ENCODE measurements at regions not wholly inside any gene's neighbourhood (a gene's known extent, or its start where the extent isn't known, plus 50 kb on each side); places are given as distances from the start of the nearest gene placed in this dataset.
"Not testable (repeated sequence)": the region's sequence is repeated elsewhere in the genome, so short reads cannot be mapped to it uniquely, and the experiment has no call there.

DNA sequence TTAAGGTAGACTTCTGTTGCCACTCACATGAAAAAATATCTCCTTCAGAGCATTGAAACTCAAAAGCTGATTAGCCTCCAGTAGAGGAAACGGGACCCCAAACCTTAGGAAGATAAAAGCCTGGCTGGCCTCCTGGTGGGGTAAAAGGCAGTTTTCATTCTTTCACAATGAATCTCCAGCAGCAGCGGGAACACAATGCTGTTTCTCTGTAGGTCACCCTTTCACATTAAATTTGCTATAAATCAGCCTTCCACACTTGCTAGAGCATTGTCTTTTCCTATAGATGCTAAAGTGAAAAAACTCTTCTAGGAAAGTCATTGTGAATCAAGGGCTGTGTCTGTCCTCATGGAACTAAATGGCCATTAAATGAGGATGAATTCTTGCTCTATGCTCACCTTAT is 207.3 kb upstream of the MAGEB2 start:
- H3K36me3 ChIP-seq (ENCODE audit: insufficient read depth, low read length), result no peaks in the 10 kb centered on the region
- WGBS, result no CpG with 5 or more reads among the region's 2 CpGs
- no peaks in the 10 kb centered on the region for H3K9me3 ChIP-seq (ENCODE audit: insufficient read depth, low read depth, low read length)
- H3K27ac ChIP-seq (ENCODE audit: low read depth, low read length), result peak overlapping the region; percentile 49; the same call in 1 of the 2 replicates
- no peak overlapping the region for H3K9ac ChIP-seq (ENCODE audit: low read depth, low read length)
- no peak overlapping the region for H3K4me3 ChIP-seq (ENCODE audit: low read length)
- H3K27me3 ChIP-seq (ENCODE audit: insufficient read depth, low read length), result no peaks in the 10 kb centered on the region
- peaks cover 10% of the 10 kb centered on the region for H3K4me1 ChIP-seq (ENCODE audit: insufficient read depth, low read length)

DNA sequence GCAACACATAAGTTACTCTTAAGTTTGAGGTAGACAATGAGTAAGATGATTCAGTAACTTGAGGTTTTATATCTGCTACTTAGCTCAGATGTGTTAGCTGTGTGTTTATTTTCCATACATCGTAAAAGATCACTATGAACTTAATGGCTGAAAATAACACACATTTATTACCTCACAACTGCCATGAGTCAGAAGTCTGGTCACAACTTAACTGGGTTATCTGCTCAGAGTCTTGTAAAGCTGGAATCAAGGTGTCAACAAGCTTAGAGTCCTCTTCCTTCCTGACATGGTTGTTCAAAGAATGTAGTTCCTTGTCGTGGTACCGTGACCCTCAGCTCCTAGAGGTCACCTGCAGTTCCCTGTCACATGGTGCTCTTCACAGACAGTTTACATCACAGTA is 204.9 kb upstream of the MAGEB2 start:
- H3K36me3 ChIP-seq (ENCODE audit: insufficient read depth, low read length), result no peaks in the 10 kb centered on the region
- 97% methylated on average over 3 of the region's 3 CpGs for WGBS
- H3K4me3 ChIP-seq (ENCODE audit: low read length), result no peak overlapping the region
- no peaks in the 10 kb centered on the region for H3K27me3 ChIP-seq (ENCODE audit: insufficient read depth, low read length)
- peaks cover 10% of the 10 kb centered on the region for H3K4me1 ChIP-seq (ENCODE audit: insufficient read depth, low read length)
- no peak overlapping the region for H3K9ac ChIP-seq (ENCODE audit: low read depth, low read length)
- H3K9me3 ChIP-seq (ENCODE audit: insufficient read depth, low read depth, low read length), result no peaks in the 10 kb centered on the region
- no peak overlapping the region for H3K27ac ChIP-seq (ENCODE audit: low read depth, low read length)

DNA sequence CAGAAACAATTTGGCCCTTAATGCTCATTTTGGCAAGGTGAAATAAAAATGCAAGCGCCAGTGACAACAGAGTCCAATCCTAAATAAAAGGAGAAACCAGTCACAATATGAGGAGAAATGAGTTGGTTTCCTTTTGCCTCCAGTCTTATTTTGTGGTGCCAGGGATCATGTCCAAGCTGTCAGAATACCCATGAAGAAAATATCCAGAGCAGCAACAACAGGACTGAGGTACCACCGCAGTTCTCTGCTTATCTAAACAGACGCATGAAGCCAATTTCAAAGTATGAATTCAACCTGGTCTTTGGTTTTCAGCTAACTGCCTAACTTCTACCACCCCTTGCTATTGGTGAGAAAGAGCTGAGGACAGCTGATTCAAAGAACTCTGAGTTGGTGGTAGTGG is 199.9 kb upstream of the MAGEB2 start:
- 98% methylated on average over 3 of the region's 3 CpGs for WGBS
- H3K27me3 ChIP-seq (ENCODE audit: insufficient read depth, low read length), result no peaks in the 10 kb centered on the region
- H3K27ac ChIP-seq (ENCODE audit: low read depth, low read length), result no peak overlapping the region
- no peak overlapping the region for H3K4me3 ChIP-seq (ENCODE audit: low read length)
- no peak overlapping the region for H3K9ac ChIP-seq (ENCODE audit: low read depth, low read length)
- no peaks in the 10 kb centered on the region; the same call in 1 of the 2 replicates for H3K9me3 ChIP-seq (ENCODE audit: insufficient read depth, low read depth, low read length)
- H3K4me1 ChIP-seq (ENCODE audit: insufficient read depth, low read length), result no peaks in the 10 kb centered on the region
- no peaks in the 10 kb centered on the region for H3K36me3 ChIP-seq (ENCODE audit: insufficient read depth, low read length)

DNA sequence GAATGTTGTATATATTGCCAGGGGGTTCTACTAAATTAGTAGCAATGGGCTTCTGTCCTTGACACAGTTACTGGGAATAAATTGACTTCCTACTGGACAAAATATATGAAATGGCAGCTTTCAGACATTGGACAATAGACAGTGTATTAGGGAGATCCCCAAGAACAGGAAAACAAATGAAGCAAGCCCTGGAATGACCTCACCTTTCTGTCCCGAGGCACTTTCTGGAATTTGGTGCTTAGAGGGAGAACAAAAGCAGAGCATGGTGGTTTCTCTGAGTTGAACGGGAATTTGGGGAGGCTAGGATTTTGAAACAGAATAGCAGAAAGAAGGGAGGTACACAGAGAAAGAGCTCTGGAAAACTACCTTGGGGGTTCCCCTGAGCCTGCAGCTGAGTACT is 187.7 kb upstream of the MAGEB2 start:
- WGBS, result 65% methylated on average over 2 of the region's 2 CpGs

DNA sequence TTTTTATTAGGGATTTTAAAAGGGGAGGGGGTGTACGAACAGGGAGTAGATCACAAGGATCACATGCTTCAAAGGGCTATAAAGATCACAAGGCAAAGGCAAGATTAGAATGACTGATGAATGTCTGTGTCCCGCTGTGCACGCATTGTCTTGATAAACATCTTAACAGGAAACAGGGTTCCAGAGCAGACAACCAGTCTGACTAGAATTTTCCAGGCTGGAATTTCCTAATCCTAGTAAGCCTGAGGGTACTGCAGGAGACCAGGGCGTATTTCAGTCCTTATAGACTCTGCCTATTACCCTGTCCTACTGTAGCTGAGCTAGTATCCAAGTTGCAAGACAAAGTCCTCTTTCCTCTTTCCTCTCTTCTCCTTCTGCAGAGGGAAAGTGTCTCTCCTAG is 179.0 kb upstream of the MAGEB2 start:
- not testable (repeated sequence) for H3K36me3 ChIP-seq (ENCODE audit: insufficient read depth, low read length); H3K4me1 ChIP-seq (ENCODE audit: insufficient read depth, low read length); H3K27ac ChIP-seq (ENCODE audit: low read depth, low read length); H3K9ac ChIP-seq (ENCODE audit: low read depth, low read length); H3K9me3 ChIP-seq (ENCODE audit: insufficient read depth, low read depth, low read length); H3K27me3 ChIP-seq (ENCODE audit: insufficient read depth, low read length); H3K4me3 ChIP-seq (ENCODE audit: low read length)
- 96% methylated on average over 4 of the region's 4 CpGs for WGBS

More for the DNA sequence above, 187.7 kb upstream of the MAGEB2 start:
- Histone ChIP-seq H3K36me3 (ENCODE audit: insufficient read depth, low read length) (no peaks in the 10 kb centered on the region), H3K9me3 (ENCODE audit: insufficient read depth, low read depth, low read length) (no peaks in the 10 kb centered on the region), H3K9ac (ENCODE audit: low read depth, low read length) (no peak overlapping the region), H3K27ac (ENCODE audit: low read depth, low read length) (no peak overlapping the region), H3K4me1 (ENCODE audit: insufficient read depth, low read length) (no peaks in the 10 kb centered on the region), H3K27me3 (ENCODE audit: insufficient read depth, low read length) (no peaks in the 10 kb centered on the region), H3K4me3 (ENCODE audit: low read length) (no peak overlapping the region)

DNA sequence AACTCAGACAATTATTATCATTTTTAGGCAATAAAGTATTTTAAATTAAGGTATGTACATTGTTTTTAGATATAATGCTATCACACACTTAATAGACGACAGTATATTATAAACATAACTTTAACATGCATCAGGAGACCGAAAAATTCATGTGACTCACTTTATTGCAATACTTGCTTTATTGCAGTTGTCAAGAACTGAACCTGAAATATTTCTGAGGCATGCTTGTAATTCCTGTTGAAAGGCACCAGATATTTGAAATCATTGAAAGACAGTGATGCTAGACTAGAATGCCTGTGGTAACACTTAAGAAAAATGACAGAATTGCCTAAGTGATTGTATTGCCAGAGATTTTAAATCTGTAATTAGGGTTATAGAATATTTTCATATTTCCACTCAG is 175.6 kb upstream of the MAGEB2 start:
- Histone ChIP-seq H3K4me1 (ENCODE audit: insufficient read depth, low read length) (no peaks in the 10 kb centered on the region), H3K36me3 (ENCODE audit: insufficient read depth, low read length) (no peaks in the 10 kb centered on the region), H3K9ac (ENCODE audit: low read depth, low read length) (no peak overlapping the region), H3K27me3 (ENCODE audit: insufficient read depth, low read length) (no peaks in the 10 kb centered on the region), H3K27ac (ENCODE audit: low read depth, low read length) (no peak overlapping the region), H3K9me3 (ENCODE audit: insufficient read depth, low read depth, low read length) (no peaks in the 10 kb centered on the region), H3K4me3 (ENCODE audit: low read length) (no peak overlapping the region)
- 100% methylated on average over 2 of the region's 2 CpGs for WGBS

DNA sequence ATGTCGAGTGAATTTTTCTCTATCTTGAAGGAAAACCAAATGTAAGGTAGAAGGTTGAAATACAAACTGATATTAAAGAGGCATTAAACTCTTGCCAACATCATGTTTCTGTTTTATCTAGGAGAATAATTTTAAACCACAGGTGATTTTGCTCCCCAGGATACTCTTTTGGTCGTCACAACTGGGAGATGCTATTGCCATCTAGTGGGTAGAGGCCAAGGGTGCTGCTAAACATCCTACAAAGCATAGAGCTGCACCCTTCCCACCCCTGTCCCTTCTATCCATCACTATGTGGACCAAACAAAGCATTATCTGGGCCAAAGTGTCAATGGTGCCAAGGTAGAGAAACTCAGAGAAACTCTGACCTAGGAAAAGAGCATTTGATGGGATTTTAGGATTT is 154.6 kb upstream of the MAGEB2 start:
- Histone ChIP-seq H3K4me1 (ENCODE audit: insufficient read depth, low read length) (no peaks in the 10 kb centered on the region), H3K4me3 (ENCODE audit: low read length) (no peak overlapping the region), H3K9me3 (ENCODE audit: insufficient read depth, low read depth, low read length) (no peaks in the 10 kb centered on the region), H3K36me3 (ENCODE audit: insufficient read depth, low read length) (no peaks in the 10 kb centered on the region), H3K27ac (ENCODE audit: low read depth, low read length) (no peak overlapping the region), H3K27me3 (ENCODE audit: insufficient read depth, low read length) (no peaks in the 10 kb centered on the region), H3K9ac (ENCODE audit: low read depth, low read length) (no peak overlapping the region)
- WGBS, result 14% methylated on average over 1 of the region's 2 CpGs

DNA sequence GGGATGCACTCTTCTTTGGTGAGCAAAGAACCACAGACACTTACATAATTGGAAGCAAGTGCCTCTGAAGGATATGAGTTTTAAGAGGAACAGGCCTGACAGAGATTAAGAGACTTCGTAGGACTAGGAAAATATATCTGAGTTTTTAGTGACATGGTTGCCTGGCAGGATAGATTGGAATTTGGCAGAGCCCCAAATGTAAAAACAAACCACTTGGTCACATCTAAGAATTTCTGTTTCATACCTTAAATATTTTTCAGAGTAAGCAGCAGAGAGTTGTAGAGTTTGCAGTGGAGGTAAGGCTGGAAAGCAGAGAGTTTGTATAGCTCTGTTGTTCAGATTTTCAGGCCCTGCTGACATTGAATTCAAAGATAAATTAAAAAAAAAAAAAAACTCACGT is 150.1 kb upstream of the MAGEB2 start:
- Histone ChIP-seq H3K4me1 (ENCODE audit: insufficient read depth, low read length) (no peaks in the 10 kb centered on the region), H3K27ac (ENCODE audit: low read depth, low read length) (no peak overlapping the region), H3K9ac (ENCODE audit: low read depth, low read length) (no peak overlapping the region), H3K4me3 (ENCODE audit: low read length) (no peak overlapping the region), H3K27me3 (ENCODE audit: insufficient read depth, low read length) (no peaks in the 10 kb centered on the region), H3K36me3 (ENCODE audit: insufficient read depth, low read length) (no peaks in the 10 kb centered on the region), H3K9me3 (ENCODE audit: insufficient read depth, low read depth, low read length) (no peaks in the 10 kb centered on the region)
- WGBS, result 100% methylated on average over 1 of the region's 2 CpGs

DNA sequence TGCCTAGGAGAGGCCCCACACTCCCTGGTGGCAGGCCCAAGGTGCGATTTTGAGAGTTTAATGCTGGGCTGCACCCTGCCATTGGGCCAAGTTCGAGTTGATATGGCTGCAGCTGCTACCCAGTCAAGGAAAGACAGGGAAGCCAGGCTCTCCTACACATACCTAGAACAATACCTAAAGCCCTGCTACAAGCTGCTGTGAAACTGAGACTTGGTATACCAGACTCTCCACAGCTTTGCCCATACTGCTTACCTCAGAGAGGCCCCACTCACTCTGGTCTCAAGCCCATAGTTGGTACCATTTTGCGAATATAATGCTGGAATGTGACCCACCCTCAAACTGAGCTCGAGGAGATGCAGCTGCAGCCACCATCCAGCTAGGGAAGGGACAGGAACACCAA is 147.7 kb upstream of the MAGEB2 start:
- Histone ChIP-seq H3K36me3 (ENCODE audit: insufficient read depth, low read length) (no peaks in the 10 kb centered on the region), H3K27ac (ENCODE audit: low read depth, low read length) (no peak overlapping the region), H3K9ac (ENCODE audit: low read depth, low read length) (no peak overlapping the region), H3K4me1 (ENCODE audit: insufficient read depth, low read length) (no peaks in the 10 kb centered on the region), H3K9me3 (ENCODE audit: insufficient read depth, low read depth, low read length) (no peaks in the 10 kb centered on the region), H3K4me3 (ENCODE audit: low read length) (no peak overlapping the region), H3K27me3 (ENCODE audit: insufficient read depth, low read length) (no peaks in the 10 kb centered on the region)
- WGBS, result 97% methylated on average over 4 of the region's 4 CpGs

DNA sequence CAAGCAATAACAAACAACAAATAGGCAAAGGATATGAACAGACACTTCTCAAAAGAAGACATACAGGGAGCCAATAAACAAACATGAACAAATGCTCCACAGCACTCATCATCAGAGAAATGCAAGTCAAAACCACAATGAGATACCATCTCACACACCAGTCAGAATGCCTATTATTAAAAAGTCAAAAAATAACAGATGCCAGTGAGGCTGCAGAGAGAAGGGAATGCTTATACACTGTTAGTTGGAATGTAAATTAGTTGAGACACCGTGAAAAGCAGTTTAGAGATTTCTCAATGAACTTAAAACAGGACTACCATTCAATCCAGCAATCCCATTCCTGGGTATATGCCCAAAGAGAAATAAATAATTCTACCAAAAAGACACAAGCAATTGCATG is 129.8 kb upstream of the MAGEB2 start:
- H3K9me3 ChIP-seq (ENCODE audit: insufficient read depth, low read depth, low read length), result no peaks in the 10 kb centered on the region
- no peak overlapping the region for H3K27ac ChIP-seq (ENCODE audit: low read depth, low read length)
- WGBS, result no CpG with 5 or more reads among the region's 1 CpG
- H3K27me3 ChIP-seq (ENCODE audit: insufficient read depth, low read length), result no peaks in the 10 kb centered on the region
- H3K36me3 ChIP-seq (ENCODE audit: insufficient read depth, low read length), result no peaks in the 10 kb centered on the region
- H3K9ac ChIP-seq (ENCODE audit: low read depth, low read length), result no peak overlapping the region
- H3K4me1 ChIP-seq (ENCODE audit: insufficient read depth, low read length), result no peaks in the 10 kb centered on the region
- no peak overlapping the region for H3K4me3 ChIP-seq (ENCODE audit: low read length)

DNA sequence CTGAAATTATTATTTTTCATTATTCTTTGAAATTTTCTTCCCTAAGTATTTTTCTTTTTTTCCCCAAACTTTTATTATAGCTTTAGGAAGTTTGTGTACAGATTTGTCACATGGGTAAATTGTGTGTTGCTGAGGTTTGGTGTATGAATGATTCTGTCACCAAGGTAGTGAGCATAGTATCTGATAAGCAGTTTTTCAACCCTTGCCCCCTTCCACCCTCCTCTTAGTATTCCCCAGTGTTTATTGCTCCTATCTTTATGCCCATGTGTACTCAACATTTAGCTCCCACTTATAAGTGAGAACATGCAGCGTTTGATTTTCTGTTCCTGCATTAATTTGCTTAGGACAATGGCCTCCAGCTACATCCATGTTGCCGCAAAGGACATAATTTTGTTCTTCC is 103.9 kb upstream of the MAGEB2 start:
- H3K27ac ChIP-seq (ENCODE audit: low read depth, low read length), result no peak overlapping the region
- H3K9me3 ChIP-seq (ENCODE audit: insufficient read depth, low read depth, low read length), result no peaks in the 10 kb centered on the region
- H3K4me1 ChIP-seq (ENCODE audit: insufficient read depth, low read length), result no peaks in the 10 kb centered on the region
- H3K36me3 ChIP-seq (ENCODE audit: insufficient read depth, low read length), result no peaks in the 10 kb centered on the region
- H3K27me3 ChIP-seq (ENCODE audit: insufficient read depth, low read length), result no peaks in the 10 kb centered on the region
- WGBS, result 100% methylated on average over 2 of the region's 2 CpGs
- H3K4me3 ChIP-seq (ENCODE audit: low read length), result no peak overlapping the region
- H3K9ac ChIP-seq (ENCODE audit: low read depth, low read length), result no peak overlapping the region

DNA sequence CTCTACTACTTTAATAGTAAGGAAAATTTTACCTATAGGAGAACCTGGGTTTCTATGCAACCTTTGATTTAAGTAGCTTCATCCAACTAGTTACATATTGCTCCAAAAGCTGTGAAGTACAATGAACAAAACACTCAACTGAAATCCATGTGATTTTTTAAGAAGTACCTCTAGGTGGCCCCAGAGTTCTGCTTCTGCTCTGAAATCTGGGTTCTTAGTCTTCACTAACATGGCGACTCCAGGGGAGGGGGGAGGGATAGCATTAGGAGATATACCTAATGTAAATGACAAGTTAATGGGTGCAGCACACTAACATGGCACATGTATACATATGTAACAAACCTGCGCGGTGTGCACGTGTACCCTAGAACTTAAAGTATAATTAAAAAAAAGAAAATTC is 73.4 kb upstream of the MAGEB2 start:
- Histone ChIP-seq H3K4me1 (ENCODE audit: insufficient read depth, low read length) (no peaks in the 10 kb centered on the region), H3K27me3 (ENCODE audit: insufficient read depth, low read length) (no peaks in the 10 kb centered on the region), H3K36me3 (ENCODE audit: insufficient read depth, low read length) (no peaks in the 10 kb centered on the region), H3K27ac (ENCODE audit: low read depth, low read length) (no peak overlapping the region), H3K9ac (ENCODE audit: low read depth, low read length) (no peak overlapping the region), H3K9me3 (ENCODE audit: insufficient read depth, low read depth, low read length) (no peaks in the 10 kb centered on the region), H3K4me3 (ENCODE audit: low read length) (no peak overlapping the region)
- WGBS, result 0% methylated on average over 1 of the region's 4 CpGs
